GM19468 (cell line): ENCODE measurements at regions not wholly inside any gene's neighbourhood (a gene's known extent, or its start where the extent isn't known, plus 50 kb on each side); places are given as distances from the start of the nearest gene placed in this dataset.
A peak's percentile ranks its signal among the peaks of the same experiment; 100 is the strongest.
"Not testable (repeated sequence)": the region's sequence is repeated elsewhere in the genome, so short reads cannot be mapped to it uniquely, and the experiment has no call there.

Experiments
- ATAC-seq: cut with Tn5 transposase; IDR thresholded peaks from one replicate; pipeline ENCODE4 v1.9.1; 2021; ENCODE audit warnings: mild to moderate bottlenecking, moderate library complexity, moderate number of reproducible peaks; ENCODE audit not compliant: unreplicated experiment; ENCODE audit errors: extremely low read depth

DNA sequence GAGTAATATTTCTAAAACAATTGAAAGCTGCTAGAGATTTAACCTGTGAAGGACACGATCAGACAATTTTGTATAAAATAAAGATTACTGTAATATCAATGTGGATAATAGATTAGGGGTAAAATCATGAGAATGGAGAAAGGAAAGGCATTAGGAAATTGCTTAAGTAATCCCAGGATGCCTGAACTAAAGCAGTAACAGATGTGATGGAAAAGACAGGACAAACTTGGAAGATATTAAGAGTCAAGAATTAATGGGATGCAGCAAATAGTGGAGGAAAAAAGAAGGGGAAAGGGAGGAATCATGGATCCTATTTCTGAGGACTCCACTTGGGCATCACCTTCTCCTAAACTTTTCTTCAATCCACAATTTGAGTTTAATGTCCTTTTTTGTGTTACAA lies 437.1 kb upstream of the PMFBP1 start:
- ATAC-seq = no peak

DNA sequence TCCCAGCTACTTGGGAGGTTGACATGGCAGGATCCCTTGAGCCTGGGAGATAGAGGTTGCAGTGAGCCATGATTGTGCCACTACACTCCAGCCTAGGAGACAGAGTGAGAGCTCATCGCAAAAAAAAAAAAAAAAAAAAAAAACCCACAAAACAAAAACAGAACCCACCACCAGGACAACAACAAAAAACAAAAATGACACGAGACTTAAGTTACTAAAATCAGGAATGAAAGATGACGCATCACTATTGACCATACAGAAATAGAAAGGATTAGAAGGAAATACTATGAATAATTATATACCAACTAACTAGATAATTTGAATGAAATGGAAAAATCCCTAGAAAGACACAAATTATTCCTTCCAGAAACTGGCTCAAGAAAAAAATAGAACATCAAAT lies 432.4 kb upstream of the PMFBP1 start:
- ATAC-seq = no peak

GRCh38 chr16:72602499-72602898 lies 430.5 kb upstream of the PMFBP1 start:
- no peak for ATAC-seq

GRCh38 chr16:72598696-72599095 lies 426.7 kb upstream of the PMFBP1 start:
- ATAC-seq = no peak

DNA sequence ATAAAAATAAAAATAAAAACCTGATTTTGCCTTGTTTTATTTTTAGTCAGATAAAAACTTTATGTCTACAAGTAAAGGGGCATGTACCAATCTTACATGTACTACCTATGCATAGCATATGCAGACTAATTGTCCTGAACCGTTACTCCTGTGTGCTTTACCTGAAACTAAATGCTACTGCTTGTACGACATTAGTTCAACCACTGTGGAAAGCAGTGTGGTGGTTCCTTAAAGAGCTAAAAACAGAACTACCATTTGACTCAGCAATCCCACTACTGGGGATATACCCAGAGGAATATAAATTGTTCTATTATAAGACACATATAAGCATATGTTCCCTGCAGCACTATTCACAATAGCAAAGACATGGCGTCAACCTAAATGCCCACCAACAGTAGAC lies 426.0 kb upstream of the PMFBP1 start:
- no peak for ATAC-seq

DNA sequence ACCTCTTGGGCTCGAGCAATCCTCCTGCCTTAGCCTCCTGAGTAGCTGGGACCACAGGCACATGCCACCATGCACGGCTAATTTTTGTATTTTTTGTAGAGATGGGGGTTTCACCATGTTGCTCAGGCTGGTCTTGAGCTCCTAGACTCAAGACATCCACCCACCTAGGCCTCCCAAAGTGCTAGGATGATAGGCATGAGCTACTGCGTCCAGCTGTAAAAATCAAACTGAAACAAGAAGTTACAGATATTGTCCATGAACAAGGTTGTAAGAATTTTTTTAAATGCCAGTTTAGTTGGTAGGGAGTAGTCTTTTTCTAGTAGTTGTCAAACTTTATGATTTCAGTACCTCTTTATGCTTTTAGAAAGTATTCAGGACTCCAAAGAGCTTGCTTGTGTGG lies 424.4 kb upstream of the PMFBP1 start:
- no peak for ATAC-seq

DNA sequence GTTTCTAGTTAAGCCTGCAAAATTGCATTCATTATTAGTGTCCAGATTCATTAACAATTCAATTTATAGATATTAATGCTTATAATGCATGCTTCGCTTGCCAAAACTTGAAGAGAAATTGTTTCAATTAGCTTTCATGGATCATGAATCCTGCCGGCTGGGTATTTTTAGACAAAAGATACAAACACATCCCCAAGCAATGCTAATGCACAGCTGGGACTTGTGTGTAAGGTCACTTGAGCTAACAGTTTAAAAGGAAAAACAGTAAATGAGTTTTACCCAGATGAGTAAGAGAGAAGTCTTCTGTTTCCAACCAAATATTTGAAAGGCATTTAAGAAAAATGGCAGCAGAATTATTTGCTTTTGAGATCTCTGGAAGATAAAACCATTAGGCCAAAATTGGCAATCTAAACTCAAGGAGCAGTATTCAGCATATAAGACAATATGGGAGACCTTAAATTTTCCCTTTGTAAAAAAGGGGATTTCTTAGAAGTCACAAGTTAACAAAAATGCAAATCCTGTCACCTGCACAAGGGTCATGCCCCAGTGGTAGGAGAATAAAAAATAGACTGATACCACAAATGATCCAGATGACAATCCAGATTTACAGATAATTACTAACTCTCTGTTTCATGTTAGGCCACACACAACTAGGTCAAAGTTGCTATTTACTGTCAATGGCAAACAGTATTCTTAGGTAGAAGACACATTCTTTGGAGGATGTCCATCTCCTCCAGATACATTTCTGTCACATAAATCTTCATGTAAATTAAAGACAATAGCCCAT lies 418.4 kb upstream of the PMFBP1 start:
- peak; percentile 70 for ATAC-seq

DNA sequence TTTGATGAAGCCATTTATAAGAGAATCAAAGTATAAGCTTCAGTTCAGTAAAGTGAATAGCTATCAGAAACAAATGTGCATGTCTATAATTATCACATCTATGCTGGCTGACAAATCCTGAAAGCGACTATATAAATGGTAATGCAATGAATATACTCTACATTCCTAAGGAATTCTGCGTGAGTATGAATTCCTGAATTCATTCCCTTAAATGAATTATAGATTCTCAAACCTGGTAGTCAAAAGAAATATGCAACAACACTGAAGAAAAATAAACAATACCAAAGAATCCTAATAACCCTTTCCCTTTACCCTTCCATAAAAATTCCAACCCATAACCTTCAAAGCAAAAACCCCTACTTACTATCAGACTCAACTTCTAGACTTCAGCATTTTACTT lies 416.6 kb upstream of the PMFBP1 start:
- no peak for ATAC-seq

DNA sequence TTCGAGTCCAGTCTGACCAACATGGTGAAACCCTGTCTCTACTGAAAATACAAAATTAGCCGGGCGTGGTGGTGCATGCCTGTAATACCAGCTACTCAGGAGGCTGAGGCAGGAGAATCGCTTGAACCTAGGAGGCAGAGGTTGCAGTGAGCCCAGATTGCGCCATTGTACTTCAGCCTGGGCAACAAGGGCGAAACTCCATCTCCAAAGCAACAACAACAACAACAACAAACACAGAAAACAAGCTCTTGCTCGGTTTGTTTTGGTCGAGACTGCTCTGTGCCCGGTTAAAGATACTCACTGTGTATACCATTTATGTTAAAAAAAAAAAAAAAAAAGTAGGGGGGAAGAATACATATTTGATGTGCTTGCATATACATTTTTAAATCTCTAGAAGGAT lies 406.1 kb upstream of the PMFBP1 start:
- not testable (repeated sequence) for ATAC-seq

DNA sequence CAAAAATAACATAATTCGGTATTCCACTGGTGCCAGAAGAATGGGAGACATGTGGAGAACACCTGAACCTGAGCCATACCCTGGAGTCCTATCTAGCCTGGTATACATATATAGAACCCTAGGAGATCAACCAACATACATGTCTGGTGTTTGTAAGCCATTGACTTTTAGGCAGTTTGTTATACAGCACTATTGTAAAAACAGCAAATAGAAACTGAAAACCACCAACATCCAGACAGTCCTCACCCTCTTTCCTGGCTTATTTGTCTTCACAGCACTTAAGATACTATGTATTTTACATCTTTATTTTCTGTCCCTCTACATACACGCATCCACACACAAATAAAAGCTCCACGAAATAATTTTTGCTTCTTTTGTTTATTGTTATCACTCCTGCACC lies 404.2 kb upstream of the PMFBP1 start:
- ATAC-seq = no peak

DNA sequence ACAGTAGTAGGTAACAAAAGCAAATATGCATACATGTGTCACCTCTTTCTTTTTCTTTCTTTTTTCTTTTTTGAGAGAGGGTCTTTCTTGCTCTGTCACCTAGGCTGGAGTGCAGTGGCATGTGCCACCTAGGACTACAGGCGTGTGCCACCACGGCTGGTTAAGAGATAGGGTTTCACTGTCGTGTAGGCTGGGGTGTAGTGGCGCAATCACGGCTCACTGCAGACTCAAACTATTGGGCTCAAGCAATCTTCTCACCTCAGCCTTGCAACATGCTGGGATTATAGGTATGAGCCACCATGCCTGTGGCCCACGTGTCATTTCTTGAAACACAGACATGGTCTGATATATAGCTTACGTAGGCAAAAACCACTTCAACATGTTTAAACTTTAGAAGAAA lies 397.7 kb upstream of the PMFBP1 start:
- ATAC-seq = no peak

DNA sequence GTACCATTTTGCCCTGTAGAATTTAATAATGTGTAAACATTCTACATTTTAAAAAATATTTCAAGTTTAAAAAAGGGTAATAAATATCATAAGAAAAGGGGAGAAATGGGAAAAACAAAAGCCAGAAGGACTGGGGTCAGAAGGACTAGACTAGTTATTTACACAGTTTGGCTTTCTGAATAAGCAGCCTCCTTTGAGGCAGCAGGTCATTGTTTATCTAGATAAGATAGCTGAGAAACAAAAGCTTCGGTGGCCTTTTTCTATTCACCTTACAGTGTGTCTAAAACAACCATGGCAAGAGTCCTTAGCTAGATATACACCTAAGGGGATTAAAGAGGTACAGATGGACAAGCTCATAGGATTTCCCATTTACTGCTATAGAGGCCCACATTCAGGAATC lies 396.5 kb upstream of the PMFBP1 start:
- ATAC-seq = no peak

DNA sequence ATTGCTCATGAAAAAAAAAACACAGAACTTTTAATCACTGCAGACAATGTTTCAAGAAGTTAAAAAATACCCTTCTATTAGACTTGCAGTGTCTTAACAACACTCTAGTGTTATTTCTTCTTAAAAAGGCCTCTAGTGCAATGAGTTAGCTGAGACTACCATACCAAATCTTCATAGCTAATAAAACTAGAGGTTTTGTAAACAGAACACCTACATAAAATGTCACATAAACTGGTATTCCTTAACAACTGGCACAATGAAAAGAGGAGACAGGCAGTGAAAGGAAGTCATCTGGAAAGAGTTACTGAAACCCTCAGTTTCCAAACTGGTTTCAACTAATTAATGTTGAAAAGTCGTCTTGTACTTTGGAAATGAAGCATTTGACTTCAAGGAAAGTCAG lies 394.2 kb upstream of the PMFBP1 start:
- ATAC-seq = no peak

DNA sequence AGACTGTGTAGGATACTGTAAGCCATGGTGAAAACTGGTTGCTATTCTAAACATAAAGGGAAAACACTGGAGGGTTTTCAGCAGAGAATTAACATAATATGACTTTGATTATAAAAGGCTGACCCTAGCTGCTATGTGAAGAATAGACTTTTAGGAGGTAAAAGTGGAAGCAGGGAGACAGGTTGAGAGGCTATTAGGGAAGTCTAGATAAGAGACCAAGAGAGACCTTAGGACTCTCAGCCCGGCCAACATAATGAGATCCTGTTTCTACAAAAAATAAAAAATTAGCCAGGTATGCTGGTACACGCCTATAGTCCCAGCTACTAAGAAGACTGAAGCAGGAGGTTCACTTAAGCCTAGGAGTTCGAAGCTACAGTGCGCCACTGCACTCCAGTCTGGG lies 393.2 kb upstream of the PMFBP1 start:
- no peak for ATAC-seq

GRCh38 chr16:72560617-72561016 lies 388.7 kb upstream of the PMFBP1 start:
- no peak for ATAC-seq

GRCh38 chr16:72558501-72558900 lies 386.5 kb upstream of the PMFBP1 start:
- no peak for ATAC-seq

DNA sequence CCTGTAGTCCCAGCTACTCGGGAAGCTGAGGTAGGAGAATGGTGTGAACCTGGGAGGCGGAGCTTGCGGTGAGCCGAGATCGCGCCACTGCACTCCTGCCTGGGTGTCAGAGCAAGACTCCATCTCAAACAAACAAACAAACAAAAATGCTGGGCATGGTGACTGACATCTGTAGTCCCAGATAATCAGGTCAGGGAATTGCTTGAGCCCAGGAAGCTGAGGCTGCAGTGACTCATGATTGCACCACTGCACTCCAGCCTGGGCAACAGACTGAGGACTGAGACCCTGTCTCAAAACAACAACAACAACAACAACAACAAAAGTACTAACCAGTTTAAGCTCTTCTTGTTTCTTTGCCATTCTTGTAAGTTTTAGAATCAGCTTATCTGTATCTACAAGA lies 383.0 kb upstream of the PMFBP1 start:
- ATAC-seq = no peak

GRCh38 chr16:72552654-72553053 lies 380.7 kb upstream of the PMFBP1 start:
- no peak for ATAC-seq

GRCh38 chr16:72551649-72552048 lies 379.7 kb upstream of the PMFBP1 start:
- ATAC-seq = no peak

- no peak for ATAC-seq
These were observed 377.9 kb upstream of the PMFBP1 start for GRCh38 chr16:72549878-72550277.

DNA sequence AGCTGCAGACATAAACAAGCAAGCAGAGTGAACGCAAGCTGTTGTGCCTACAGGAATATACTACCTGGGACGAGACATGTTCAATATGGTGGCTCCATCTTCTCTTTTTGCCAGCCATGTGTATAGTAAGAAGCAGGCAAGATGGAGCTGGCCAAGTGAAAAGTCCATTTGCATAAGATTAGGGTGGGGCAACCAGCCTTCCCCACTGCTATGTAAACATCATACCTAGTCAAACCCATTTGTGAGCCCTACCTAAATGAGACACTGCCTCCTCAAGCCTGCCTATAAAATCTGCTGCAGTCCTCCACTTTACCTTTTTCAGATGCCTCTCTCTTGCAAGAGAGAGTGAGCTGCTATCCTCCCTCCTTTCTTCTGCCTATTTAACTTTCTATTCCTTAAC lies 370.1 kb upstream of the PMFBP1 start:
- ATAC-seq = no peak

DNA sequence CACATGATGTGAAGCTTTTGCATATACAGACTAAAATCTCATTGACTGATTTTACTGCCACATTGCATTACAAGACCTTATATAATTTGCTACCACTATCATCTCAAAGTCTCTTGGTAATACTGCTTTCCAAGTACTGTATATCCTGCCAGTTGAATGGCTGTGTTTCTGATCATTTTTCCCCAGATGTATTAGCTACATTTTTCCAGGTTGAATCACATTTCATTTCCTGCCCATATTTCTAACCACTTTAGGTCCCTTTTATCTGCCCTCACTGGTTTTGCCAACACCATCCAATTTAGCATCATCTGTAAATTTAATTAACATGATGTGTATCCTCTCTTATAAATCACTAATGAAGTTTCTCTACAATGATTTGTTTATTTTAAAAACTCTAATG lies 365.7 kb upstream of the PMFBP1 start:
- ATAC-seq = no peak
